GM19238 (cell line): ENCODE measurements at regions not wholly inside any gene's neighbourhood (a gene's known extent, or its start where the extent isn't known, plus 50 kb on each side); places are given as distances from the start of the nearest gene placed in this dataset.

Experiments used
- DNase-seq: peaks from one replicate; pipeline ENCODE4 v3.0.0; 2011; ENCODE audit warnings: low spot score; ENCODE audit not compliant: insufficient read length

DNA sequence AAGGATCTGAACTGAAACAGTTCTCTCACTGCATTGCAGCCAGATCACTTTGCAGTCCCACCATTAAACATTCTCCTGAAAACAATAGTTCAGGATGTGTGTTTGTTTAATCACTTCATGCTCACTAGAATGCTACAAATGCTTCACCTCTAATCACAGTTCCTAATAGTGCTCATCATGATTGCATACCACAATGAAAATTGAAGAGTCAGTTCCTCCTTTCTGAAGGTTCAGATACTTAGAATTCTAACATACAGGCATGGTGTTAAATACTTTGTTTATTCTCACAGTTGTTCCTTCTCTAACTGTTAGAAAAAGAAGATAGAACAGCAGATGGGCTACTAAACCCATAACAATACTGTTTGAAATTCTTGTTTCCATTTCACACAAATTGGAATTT, 622.3 kb upstream of the ACVR2A start:
- DNase-seq: no peak

DNA sequence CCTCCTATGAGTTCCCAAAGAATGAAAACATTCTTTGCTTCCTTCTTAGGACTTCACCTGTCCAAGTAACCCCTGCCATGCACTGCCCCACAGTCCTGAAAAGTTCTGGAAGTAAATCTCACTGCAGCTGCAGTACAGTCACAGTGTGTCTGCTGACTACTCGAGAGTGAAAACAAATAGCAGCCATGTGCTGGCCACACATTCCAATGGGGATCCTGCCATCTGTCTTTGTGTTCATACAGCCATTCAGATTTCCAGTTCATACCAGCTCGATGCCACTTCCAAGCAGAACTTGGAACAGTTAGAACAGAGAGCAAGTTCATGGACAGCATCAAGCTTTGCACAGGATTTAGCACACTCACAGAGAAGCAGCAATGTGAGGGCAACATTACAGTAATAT, 629.9 kb upstream of the ACVR2A start:
- no peak for DNase-seq

DNA sequence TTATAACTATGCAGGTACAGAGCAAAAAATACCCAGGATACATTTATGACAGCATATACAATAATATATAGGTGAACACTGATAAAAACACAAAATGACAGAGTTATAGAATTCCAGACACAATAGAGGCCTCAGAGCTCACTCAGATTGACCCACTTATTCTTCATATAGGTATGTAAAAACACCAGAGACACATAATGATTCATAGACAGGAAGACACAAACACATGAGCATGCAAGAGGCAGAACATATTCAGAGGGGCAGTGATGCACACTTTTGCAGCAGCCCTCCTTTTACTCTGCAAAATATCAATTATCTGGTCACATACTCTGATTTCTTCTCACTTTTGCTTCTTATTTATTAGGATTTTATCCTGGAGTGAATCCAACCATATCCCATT, 633.3 kb upstream of the ACVR2A start:
- no peak for DNase-seq

DNA sequence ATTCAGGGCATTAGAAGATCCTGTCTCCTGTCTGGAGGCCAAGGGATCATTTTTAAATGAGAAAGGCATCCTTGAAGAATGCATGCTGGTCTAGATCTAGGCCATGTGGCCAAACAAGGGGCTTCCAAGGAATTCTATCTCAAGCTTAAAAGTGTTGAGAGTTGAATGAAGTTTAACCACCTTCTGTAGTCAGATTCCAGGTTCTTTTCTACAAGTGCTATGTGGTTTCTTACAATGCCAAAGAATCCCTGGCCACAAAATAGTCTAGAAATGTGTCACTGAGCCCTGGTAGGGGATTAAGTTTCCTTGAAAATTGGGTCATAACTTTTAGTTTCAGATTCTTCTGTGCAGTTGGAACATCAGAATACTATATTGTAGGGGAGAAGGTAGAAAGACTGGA, 640.7 kb upstream of the ACVR2A start:
- DNase-seq: no peak

DNA sequence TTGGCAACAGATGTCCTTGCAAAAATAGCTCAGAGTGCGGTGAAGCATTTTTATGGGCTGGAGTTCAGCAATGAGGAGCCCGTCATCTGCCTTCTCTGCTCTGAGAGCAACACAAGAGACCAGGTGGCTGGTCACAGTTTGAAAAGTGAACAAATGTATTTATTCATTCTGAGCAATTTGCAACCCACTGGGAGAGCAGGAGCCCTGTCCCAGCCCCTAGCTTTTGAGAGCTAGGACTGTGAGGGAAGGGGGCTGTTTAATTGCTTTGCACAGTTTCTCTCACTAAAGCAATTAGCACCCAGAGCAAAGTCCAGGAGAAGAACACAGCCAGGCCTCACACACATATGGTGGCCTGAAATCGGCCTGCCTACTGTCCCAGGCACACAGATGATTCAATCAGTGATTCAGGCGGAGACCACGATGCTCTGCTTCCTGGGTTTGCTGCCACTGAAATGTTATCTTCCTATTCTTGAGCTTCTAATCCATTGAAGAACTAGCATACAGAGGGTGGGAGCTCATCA, 646.1 kb upstream of the ACVR2A start:
- DNase-seq: no peak

DNA sequence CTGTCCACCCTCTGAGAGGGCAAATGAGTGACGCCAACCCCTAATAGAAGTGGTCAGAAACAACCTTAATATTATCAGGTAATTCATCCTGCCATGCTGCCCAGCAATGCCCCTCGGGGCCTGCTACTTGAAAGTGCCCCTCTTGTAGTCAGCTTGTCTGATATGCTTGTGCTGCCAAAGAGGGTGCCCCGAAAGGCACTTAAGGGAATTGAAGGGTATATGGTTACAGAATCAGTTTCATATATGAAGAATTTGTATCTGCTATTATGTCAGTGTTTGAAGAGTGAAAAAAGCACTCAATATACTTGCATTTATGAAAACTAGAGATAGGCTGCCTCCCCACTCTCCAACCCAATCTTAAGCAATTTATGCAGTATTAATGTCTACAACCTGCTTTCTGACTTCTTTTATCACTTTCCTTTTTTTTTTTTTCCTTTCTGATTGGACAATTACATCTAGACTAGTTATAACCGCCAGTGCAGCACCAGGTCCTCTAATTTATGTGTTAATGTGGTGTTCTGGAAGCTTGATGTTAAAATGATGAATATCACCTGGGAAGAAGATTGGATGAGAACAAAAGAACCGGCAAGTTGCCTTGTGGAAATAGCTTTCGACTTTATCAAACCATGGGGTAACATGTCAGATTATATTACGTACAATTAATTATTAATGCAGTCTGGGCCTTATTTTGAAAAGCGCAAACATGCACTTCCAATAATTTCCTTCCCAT, 646.9 kb upstream of the ACVR2A start:
- DNase-seq: no peak

DNA sequence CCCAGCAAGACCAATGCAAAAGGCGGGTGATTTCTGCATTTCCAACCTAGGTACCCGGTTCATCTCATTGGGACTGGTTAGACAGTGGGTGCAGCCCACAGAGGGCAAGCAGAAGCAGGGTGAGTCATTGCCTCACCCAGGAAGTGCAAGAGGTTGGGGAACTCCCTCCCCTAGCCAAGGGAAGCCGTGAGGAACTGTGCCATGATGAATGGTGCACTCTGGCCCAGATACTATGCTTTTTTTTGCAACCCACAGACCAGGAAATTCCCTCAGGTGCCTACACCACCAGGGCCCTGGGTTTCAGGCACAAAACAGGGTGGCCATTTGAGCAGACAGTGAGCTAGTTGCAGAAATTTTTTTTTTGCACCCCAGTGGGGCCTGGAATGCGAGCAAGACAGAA, 662.6 kb upstream of the ACVR2A start:
- DNase-seq: no peak

DNA sequence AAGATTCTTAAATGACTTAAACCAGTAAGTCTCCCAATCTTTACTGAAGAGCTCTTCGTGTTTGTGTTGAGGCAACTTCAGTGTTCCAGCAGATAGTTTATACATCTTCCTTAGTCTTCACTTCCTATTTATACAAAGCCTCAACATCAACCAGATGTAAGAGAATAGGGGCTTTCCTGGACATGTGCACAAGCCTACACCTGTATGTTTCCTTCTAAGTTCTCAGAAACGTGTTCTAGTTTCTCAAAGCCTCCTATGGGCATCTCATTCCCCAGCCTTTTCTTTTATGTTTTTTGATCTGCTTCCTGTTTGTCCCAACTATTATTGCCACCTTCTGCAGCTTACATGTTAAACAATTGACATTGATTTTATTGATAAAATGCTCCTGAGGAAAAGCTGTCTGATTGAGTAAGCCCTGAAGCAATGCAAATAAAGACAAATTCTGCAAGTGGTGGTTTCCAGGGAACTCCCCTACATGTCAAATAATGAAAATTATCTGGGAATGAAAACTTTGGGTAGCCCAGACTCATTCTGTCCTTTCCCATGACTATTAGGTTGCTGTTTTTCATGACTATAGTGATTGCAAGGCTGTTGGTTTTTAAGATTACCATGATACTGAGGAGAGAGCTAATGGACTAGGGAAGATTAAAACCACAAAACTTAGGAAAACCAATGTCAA, 663.3 kb upstream of the ACVR2A start:
- no peak for DNase-seq

DNA sequence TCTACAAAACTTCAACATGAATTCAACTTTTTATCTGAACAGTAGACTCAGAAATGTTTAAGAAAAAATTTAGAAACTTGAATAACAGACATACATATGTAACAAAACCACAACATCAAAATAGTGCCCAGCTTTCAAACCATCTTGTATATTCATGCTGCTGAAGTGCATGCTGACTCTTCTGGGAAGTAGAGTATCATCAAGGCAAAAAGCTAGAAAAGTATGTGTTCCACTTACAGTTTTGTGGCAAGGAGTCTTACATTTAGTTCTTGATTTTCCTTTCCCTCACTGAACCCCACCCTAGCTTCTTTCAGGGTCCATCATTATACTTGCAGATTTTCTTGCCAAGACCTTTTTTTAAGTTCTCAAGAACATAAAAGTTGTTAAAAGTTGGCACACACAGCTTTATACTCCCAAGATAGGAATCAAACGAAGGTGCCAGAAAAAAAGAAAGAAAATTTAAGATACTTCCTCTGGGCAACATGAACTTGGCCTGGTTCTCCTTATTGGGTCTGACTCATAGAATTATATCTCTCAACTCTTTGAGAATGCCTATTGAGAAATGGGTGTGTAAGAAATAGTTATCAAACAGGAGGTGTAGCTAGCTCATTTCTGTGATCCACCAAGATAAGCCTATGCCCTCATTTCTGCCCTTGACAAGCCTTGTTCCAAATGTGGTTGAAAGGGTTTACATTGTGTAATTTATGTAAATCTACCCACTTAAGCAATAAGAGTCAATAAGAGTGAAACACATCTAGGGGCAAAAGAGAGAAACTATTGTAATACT, 667.6 kb upstream of the ACVR2A start:
- DNase-seq: no peak

DNA sequence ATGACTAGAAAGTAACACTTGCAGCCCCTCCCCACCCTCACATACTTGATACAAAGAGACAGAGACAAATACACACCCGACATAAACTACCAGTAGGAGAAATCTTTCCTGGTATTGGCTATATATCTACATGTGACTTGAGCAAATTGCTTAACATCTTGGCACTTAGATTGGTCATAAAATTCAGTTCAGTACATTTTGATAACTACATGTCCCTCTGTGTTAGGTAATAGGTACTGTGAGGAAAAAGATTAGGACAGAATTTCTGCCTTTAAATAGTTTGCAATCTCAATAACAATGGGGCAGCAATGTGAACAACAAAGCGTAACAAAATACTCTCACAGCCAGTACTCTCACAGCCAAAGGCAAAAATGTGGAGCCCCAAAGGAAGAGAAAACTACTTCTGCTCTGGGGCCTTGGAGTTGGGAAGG, 670.0 kb upstream of the ACVR2A start:
- DNase-seq: no peak

DNA sequence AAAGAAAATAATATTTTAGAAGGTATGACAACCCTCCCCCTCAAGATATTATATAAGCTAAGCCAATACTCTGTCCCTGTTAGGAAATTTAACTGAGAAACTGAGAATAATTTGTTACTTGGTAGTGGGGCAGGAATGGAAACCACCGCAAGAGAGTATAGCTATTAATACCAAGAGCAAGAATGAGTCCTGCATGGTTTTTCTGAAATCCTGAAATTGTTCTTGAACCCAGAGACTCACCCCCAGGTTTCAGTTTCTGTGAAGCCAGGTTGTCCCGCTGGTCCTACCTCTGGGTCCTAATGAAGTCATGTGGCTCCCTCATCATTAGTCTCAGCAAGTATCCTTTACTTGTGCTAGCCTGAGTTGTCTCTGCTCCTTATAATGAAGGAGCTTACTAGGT, 671.0 kb upstream of the ACVR2A start:
- no peak for DNase-seq

DNA sequence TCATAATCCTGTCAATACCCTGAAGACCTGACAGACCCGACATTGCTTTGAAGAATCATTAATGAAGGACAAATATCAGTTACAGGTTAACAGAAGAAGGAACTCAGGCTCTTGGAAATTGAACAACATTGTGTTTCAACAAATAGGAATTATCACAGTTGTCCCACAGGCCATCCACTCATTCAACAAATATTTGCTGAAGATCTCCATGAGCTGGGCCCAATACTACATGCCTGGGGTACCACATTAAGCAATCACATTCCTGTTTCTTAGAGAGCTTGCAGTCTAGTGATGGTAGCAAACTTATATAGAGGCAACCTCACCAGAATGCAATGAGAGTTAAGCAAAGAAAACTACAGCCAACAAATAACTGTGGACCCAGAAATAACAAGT, 671.6 kb upstream of the ACVR2A start:
- DNase-seq: no peak

DNA sequence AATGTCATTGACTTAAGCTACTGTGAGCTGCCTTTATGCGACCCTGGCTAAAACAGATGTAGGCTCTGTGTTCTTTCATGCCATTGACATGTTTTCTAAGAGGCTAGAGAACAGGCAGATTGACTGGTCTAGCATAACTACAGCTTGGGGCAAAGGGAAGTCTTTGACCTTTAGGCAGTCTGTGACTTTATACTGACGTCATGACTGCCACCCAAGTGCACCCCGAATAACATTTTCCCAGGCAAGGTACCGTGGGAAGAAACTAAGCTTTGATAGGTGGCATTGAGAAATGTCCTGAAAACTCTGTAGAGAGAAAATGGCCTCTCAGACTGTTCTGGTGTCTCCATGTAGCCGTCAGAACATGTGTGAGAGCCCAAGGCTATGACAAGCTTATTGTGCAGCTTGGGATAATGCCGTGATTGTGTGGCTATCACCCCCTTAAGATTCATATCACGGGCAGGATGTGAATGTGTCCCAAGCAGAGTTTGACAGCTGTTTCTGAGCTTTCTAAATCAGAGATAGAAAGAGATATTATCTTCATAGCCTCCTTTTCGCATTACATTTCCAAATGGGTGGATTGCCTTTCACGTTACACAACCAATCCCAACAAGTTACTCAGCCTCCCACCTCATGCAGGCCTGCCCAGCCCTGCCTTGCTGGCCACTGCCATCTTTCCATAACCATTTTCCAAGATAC, 672.2 kb upstream of the ACVR2A start:
- DNase-seq: no peak

DNA sequence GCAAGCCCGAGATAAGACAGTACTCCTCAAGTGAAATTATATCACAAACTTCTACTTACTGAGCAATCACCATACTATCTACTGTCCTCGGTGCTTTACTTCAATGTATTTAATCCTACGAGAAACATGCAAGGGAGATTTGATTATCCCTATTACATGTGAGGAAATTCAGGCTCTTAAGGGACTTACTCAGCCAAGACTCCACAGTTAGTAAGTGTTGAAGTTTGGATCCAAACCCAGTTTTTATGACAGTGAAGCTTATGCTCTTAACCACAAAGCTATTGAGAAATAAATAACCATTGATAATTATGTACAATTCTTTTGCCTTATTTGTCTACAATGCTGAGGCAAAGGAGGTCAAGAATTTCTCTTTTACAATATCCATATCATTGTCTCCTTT, 672.9 kb upstream of the ACVR2A start:
- no peak for DNase-seq

DNA sequence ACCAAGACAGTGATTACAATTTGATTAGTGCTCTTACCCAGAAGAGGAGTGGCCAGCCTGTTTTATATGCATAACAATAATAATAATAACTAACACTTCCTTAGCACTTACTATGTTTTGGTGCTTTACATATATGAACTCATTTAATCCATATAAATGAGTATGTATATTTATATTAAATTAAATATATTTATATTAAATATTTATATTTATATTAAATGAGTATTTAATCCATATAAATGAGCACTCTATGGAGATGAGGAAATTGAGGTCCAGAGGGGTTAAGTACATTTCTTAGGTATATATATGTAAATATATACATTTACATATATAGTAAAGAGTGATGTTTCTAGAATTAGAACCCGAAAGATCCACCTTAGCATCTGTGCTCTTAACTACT, 673.9 kb upstream of the ACVR2A start:
- no peak for DNase-seq

DNA sequence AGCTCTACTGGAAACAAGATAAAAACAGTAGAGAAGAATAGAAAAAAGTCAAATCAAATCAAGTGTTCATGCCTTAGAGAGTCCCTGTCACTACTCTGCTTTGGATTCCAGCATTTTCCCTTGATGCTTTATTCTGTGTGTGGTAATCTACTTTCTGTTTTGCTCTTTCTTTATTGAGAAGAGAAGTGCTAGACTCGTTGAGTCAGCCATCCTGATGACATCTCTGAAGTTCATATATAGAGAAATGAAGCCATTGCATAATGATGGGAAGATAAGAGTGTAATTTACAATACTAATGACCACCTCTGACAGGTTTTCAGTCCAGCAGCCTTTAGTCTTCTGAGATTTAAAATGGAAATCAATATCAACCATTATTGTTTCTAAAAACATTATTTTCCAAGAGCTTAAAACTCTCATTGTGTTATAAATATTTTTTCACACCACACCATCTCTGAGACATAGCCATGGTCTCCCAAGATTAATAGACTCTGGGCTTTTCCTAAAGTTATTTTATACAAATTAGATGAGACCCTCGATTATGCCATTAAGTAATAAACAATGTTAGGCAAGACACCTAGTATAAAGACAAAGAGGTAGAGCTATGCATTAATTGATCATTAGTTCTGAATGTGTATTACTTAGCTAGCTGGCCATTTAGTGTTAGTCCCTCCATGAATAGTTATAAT, 679.0 kb upstream of the ACVR2A start:
- no peak for DNase-seq

DNA sequence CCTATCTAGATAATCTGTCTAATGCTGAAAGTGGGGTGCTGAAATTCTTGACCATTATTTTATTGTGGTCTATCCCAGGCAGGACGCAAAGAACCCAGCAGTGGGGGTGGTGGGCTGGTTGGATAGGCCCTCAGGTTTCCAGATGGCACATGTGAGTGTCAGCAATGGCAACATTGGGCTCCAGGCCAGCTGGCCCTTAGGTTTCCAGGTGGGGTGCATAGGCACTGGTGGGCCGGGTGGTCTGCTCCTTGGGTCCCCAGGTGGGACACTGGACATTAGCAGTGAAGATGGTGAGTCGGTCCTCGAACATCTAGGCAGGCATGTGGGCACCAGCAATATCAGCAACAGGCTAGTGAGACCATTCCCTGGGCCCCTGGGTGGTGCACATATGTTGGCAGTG, 680.3 kb upstream of the ACVR2A start:
- DNase-seq: no peak

DNA sequence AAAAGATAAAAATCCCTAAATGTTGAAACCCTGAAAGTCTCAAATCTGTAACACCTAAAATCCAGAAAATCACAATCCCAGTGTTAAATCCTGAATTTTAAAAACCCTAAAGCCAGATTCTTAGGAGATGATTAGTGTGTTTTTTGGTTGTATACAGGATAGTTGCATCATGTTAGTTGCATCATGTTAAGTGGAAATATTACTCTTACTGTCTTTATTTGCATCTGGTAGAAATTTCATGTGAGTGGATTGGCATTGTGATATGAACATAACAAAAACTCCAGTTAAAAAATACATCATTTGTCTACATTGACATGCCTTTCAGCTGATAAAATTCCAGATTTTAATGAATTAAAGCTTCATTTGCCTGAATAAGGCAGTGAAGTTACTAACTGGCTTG, 683.1 kb upstream of the ACVR2A start:
- no peak for DNase-seq

DNA sequence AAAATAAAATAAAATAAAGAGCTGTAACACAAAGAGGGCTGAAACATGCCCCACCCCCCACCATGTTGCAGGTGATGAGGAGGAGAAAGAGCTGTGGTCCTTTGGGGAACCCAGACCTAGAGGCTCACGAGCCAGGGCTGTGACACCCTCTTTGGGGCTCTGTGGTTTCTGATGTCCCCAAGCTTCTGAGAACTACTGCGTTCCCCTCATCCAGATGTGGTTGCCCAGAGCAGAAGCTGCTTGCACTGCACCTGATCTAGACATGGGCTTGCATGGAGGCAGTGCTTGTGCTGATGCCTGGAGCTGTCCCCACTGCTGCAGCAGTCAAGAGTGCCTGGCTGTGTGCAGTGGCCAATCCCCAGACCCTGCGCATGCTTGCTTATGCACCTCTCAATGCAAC, 687.9 kb upstream of the ACVR2A start:
- no peak for DNase-seq

DNA sequence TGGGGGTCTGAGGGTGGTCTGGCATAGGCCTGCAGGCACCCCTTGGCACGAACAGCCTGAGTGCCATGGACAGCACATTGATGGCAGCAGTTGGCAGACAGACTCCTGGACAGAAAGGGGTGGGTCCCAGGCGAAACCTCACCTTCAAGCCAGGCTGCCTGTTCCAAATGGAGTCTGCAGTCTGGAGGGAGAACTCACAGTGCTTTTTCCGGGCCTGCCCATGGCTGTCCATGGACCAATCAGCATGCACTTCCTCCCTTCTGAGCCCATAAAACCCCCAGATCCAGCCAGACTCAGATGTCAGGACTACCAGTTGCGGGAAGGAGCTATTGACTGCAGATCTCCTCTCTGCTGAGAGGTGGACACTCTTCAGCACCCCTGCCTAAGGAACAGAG, 694.6 kb upstream of the ACVR2A start:
- no peak for DNase-seq

DNA sequence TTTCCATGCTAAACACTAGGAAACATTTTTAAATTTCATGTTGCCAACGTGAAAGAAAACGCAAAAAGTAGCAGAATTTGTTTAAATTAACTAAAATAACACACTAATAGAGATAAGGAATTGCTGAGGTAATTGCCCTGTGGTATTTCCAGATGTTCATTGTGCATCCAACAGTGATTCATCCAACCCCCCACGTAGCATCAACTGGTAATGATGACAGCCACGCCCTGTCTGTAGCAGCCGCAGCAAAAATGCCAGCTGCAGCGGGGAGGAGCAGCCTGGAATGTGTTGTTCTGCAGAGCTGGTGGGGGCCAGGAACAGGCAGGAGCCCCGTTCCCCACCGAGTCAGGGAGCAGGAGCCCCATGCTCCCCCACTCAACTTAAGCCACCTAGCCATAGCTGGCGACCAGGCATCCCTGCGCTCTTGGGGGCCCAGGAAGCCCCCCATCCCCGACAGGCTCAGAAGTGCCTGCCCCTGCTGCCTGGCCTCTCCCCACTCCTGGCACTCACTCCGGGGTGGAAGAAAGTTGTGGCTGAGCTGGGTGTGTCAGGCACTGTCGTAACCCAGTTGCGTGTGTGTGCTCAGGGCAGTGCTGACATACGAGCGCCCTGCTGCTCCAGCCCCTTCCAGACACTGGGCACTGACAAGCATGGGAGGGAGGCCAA, 695.1 kb upstream of the ACVR2A start:
- no peak for DNase-seq
